Spleen (tissue), 11 donors: ENCODE measurements at regions not wholly inside any gene's neighbourhood (a gene's known extent, or its start where the extent isn't known, plus 50 kb on each side); places are given as distances from the start of the nearest gene placed in this dataset.

Source experiments
- DNase-seq: peaks from one replicate; pipeline ENCODE4 v3.0.0-alpha.2; 2020
- H3K27ac ChIP-seq, 8 donors: fragments of 200-600 bp; sonication (generic) in 7 of 8; 1 replicate in 4 of 8; 2 replicates in 4 of 8; pipeline versions ENCODE4 v1.5.0 to v1.8.0; 2016 to 2021; ENCODE audit warnings: inconsistent platforms in 4 of 8, mild to moderate bottlenecking in 4 of 8, moderate library complexity in 1 of 8
- H3K27me3 ChIP-seq, 7 donors: fragments of 200-600 bp; sonication (generic) in 6 of 7; replicated peaks in 1 of 7; 1 replicate in 4 of 7; 2 replicates in 3 of 7; pipeline versions ENCODE4 v1.5.0 to v1.8.0; 2016 to 2021; ENCODE audit warnings: inconsistent platforms in 3 of 7, mild to moderate bottlenecking in 1 of 7
- H3K36me3 ChIP-seq, 6 donors: fragments of 200-600 bp; sonication (generic) in 5 of 6; 1 replicate in 4 of 6; 2 replicates in 2 of 6; pipeline versions ENCODE4 v1.5.0 to v1.8.0; 2016 to 2021; ENCODE audit warnings: inconsistent platforms in 2 of 6
- H3K4me1 ChIP-seq, 6 donors: fragments of 200-600 bp; sonication (generic) in 5 of 6; 1 replicate in 3 of 6; 2 replicates in 3 of 6; pipeline versions ENCODE4 v1.5.0 to v1.8.0; 2016 to 2021; ENCODE audit warnings: inconsistent platforms in 3 of 6
- H3K4me3 ChIP-seq, 8 donors: fragments of 200-600 bp; sonication (generic) in 7 of 8; 1 replicate in 4 of 8; 2 replicates in 4 of 8; pipeline versions ENCODE4 v1.5.0 to v1.8.0; 2016 to 2021; ENCODE audit warnings: inconsistent platforms in 4 of 8, mild to moderate bottlenecking in 4 of 8, moderate library complexity in 2 of 8
- H3K9me3 ChIP-seq, 8 donors: fragments of 200-600 bp; sonication (generic) in 7 of 8; 1 replicate in 4 of 8; 2 replicates in 4 of 8; pipeline versions ENCODE4 v1.5.0 to v1.8.0; 2016 to 2021; ENCODE audit warnings: inconsistent platforms in 4 of 8
- CTCF ChIP-seq, 11 experiments: fragments of 200-600 bp in 7 of 11; fragments of 450-650 bp in 4 of 11; sonication (generic) in 4 of 11; IDR thresholded peaks in 8 of 11; conservative IDR thresholded peaks in 3 of 11; 1 replicate in 7 of 11; 2 replicates in 4 of 11; pipeline versions ENCODE4 v1.4.0 to v1.8.0; 2016 to 2021; ENCODE audit warnings: antibody characterized with exemption in 11 of 11, inconsistent platforms in 4 of 11, mild to moderate bottlenecking in 1 of 11
- POLR2A ChIP-seq, 3 donors: fragments of 450-650 bp; IDR thresholded peaks; one replicate each; pipeline ENCODE4 v1.5.1; 2017; ENCODE audit warnings: antibody characterized with exemption in 3 of 3, mild to moderate bottlenecking in 1 of 3
- POLR2AphosphoS5 ChIP-seq, 3 donors: sonication (generic); formaldehyde crosslinking; IDR thresholded peaks; one replicate each; pipeline ENCODE4 v1.5.1; 2017; ENCODE audit warnings: antibody characterized with exemption in 3 of 3
- WGBS, 5 donors: extraction: QIAGEN DNeasy Blood & Tissue Kit in 3 of 5; methylation state at CpG; one replicate each; pipeline versions ENCODE4 v1.1.5 to v1.1.7; 2013 to 2018; 5-methylcytosine and 5-hydroxymethylcytosine counted together
- intact Hi-C: fragments of 100-400 bp; cut with DNase I; formaldehyde crosslinking; loops from one replicate; pipeline ENCODE4 v1.15.0; 2023; ENCODE audit warnings: low total_unique reads
- donor health status: healthy with polysubstance abuse.
- donor health status: DM: no; HTN: no; CAD: no; lungs with moderate emphysema.
- donor health status: DM: no; HTN: no; CAD: no.
- donor health status: Bipolar disorder and iron deficiency.
- donor health status: healthy.
- donor health status: DM: no; HTN: no; CAD: no.
- donor health status: DM: yes; HTN: yes; CAD: no.

- 1 to 10% (median 3%) methylated on average over 38 to 53 of the region's 53 CpGs; no CpG with 5 or more reads in 1 of the 5 donors for WGBS, 5 donors
Measured at GRCh38 chrX:40174854-40175510, 77.2 kb upstream of the BCOR start.

GRCh38 chrX:40174001-40174853, 76.5 kb upstream of the BCOR start:
- peaks cover 0 to 72% (median 14%) of the 10 kb centered on the region in 7 donors for H3K27me3 ChIP-seq
- intact Hi-C loops = no loop called here
- H3K4me1 ChIP-seq = peaks cover 8 to 78% (median 52%) of the 10 kb centered on the region in 6 donors
- no peaks in the 10 kb centered on the region for H3K36me3 ChIP-seq
- peak overlapping the region; percentile 94 to 99 (median 98) for H3K27ac ChIP-seq
- peak overlapping the region in 7 of 8 donors; percentile 43 to 74 (median 52) for H3K4me3 ChIP-seq
- TF ChIP-seq CTCF (IDR thresholded peaks at IDR 0.05 in 8 of 11, conservative IDR thresholded peaks at IDR 0.05 in 3 of 11) = no peak
- TF ChIP-seq POLR2AphosphoS5 (IDR thresholded peaks at IDR 0.05) = peak in 2 of 3 donors; percentile 52 to 60
- no peak for TF ChIP-seq POLR2A (IDR thresholded peaks at IDR 0.05)
- peaks cover 0 to 8% (median 0%) of the 10 kb centered on the region in 8 donors for H3K9me3 ChIP-seq
- peak; percentile 80 for DNase-seq
- whole genome bisulfite sequencing, 5 donors = 6 to 10% (median 9%) methylated on average over 28 to 41 of the region's 41 CpGs

More at GRCh38 chrX:40174854-40175510, 77.2 kb upstream of the BCOR start:
- Histone ChIP-seq H3K9me3 (peaks cover 0 to 8% (median 0%) of the 10 kb centered on the region in 8 donors), H3K27ac (peak overlapping the region; percentile 94 to 99 (median 98)), H3K27me3 (peaks cover 0 to 66% (median 14%) of the 10 kb centered on the region in 7 donors), H3K4me1 (peaks cover 4 to 75% (median 45%) of the 10 kb centered on the region in 6 donors), H3K36me3 (no peaks in the 10 kb centered on the region), H3K4me3 (peak overlapping the region; percentile 23 to 74 (median 51))
- TF ChIP-seq CTCF (IDR thresholded peaks at IDR 0.05 in 8 of 11, conservative IDR thresholded peaks at IDR 0.05 in 3 of 11) (no peak), POLR2A (IDR thresholded peaks at IDR 0.05) (no peak), POLR2AphosphoS5 (IDR thresholded peaks at IDR 0.05) (no peak)
- intact Hi-C loops = no loop called here
- DNase-seq = peak; percentile 88

GRCh38 chrX:40173143-40174000, 75.6 kb upstream of the BCOR start:
- peak overlapping the region in 5 of 8 donors; percentile 21 to 74 (median 52) for H3K4me3 ChIP-seq
- peak overlapping the region; percentile 94 to 99 (median 98) for H3K27ac ChIP-seq
- intact Hi-C loops = no loop called here
- peaks cover 0 to 80% (median 18%) of the 10 kb centered on the region in 7 donors for H3K27me3 ChIP-seq
- H3K9me3 ChIP-seq = peaks cover 0 to 8% (median 0%) of the 10 kb centered on the region in 8 donors
- peaks cover 14 to 82% (median 58%) of the 10 kb centered on the region in 6 donors for H3K4me1 ChIP-seq
- WGBS, 5 donors = 47 to 76% (median 71%) methylated on average over 11 to 17 of the region's 17 CpGs
- DNase-seq = no peak
- TF ChIP-seq CTCF (IDR thresholded peaks at IDR 0.05 in 8 of 11, conservative IDR thresholded peaks at IDR 0.05 in 3 of 11) (no peak), POLR2A (IDR thresholded peaks at IDR 0.05) (no peak), POLR2AphosphoS5 (IDR thresholded peaks at IDR 0.05) (no peak)
- no peaks in the 10 kb centered on the region for H3K36me3 ChIP-seq
